HepG2 (cell line): ENCODE measurements at regions not wholly inside any gene's neighbourhood (a gene's known extent, or its start where the extent isn't known, plus 50 kb on each side); places are given as distances from the start of the nearest gene placed in this dataset.

Experiments used
- E2F5 ChIP-seq: sonication (generic); formaldehyde crosslinking; conservative IDR thresholded peaks from 2 replicates; pipeline ENCODE4 v1.4.0; 2020; ENCODE audit warnings: missing genetic modification reagents
- YY1 ChIP-seq: IDR thresholded peaks from 2 replicates; pipeline ENCODE4 v1.6.1; 2011; ENCODE audit warnings: low read length, low read depth, moderate library complexity, mild to moderate bottlenecking; ENCODE audit not compliant: insufficient read depth, insufficient replicate concordance
- ZNF431 ChIP-seq: sonication (generic); formaldehyde crosslinking; IDR thresholded peaks from 2 replicates; pipeline ENCODE4 v1.9.0; 2022; ENCODE audit warnings: missing genetic modification reagents, low read depth, mild to moderate bottlenecking, borderline replicate concordance
- ZNF580 ChIP-seq: IDR thresholded peaks from 2 replicates; pipeline ENCODE4 v1.6.1; 2016; ENCODE audit warnings: low read depth, borderline replicate concordance
- TF ChIP-seq, protein P1 (sequence below): sonication (generic); formaldehyde crosslinking; IDR thresholded peaks from 2 replicates; pipeline ENCODE4 v1.5.0; 2020; ENCODE audit warnings: mild to moderate bottlenecking, missing genetic modification reagents, moderate library complexity

- TF ChIP-seq E2F5, result no peak
- TF ChIP-seq ZNF431 (CRISPR knock-in tag), result no peak
- TF ChIP-seq ZNF580 (CRISPR knock-in tag), result no peak
- TF ChIP-seq YY1, result no peak
- TF ChIP-seq, protein P1, sequence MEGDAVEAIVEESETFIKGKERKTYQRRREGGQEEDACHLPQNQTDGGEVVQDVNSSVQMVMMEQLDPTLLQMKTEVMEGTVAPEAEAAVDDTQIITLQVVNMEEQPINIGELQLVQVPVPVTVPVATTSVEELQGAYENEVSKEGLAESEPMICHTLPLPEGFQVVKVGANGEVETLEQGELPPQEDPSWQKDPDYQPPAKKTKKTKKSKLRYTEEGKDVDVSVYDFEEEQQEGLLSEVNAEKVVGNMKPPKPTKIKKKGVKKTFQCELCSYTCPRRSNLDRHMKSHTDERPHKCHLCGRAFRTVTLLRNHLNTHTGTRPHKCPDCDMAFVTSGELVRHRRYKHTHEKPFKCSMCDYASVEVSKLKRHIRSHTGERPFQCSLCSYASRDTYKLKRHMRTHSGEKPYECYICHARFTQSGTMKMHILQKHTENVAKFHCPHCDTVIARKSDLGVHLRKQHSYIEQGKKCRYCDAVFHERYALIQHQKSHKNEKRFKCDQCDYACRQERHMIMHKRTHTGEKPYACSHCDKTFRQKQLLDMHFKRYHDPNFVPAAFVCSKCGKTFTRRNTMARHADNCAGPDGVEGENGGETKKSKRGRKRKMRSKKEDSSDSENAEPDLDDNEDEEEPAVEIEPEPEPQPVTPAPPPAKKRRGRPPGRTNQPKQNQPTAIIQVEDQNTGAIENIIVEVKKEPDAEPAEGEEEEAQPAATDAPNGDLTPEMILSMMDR, result no peak
These were observed 273.8 kb downstream of the TTC8 start for GRCh38 chr14:89098254-89098653.
